BJ (cell line): ENCODE measurements at regions not wholly inside any gene's neighbourhood (a gene's known extent, or its start where the extent isn't known, plus 50 kb on each side); places are given as distances from the start of the nearest gene placed in this dataset.

ENCODE experiments used
- CTCF ChIA-PET: fragments of 350-600 bp; formaldehyde crosslinking; extraction: SDS; loops from one replicate; lab custom pipeline; 2021; ENCODE audit warnings: antibody characterized with exemption, inconsistent platforms; lab: Yijun Ruan, JAX
- POLR2A ChIA-PET: fragments of 300-600 bp; sonication (Branson Sonifier 250); formaldehyde crosslinking; extraction: SDS; loops from one replicate; lab custom pipeline; 2021; ENCODE audit warnings: antibody characterized with exemption; lab: Charles Lee
- DNase-seq: peaks from one replicate; pipeline ENCODE4 v3.0.0-alpha.2; 2011; ENCODE audit warnings: low read depth
- H3K27me3 ChIP-seq: 2 replicates; pipeline ENCODE4 v1.6.0; 2011; ENCODE audit warnings: low read length; ENCODE audit not compliant: control insufficient read depth, insufficient read depth
- H3K36me3 ChIP-seq: 2 replicates; pipeline ENCODE4 v1.5.1; 2011; ENCODE audit warnings: low read length; ENCODE audit not compliant: control insufficient read depth, insufficient read depth
- H3K4me3 ChIP-seq: 2 replicates; pipeline ENCODE4 v1.5.1; 2011; ENCODE audit warnings: low read depth, mild to moderate bottlenecking, control low read depth, low read length
- CTCF ChIP-seq: IDR thresholded peaks from 2 replicates; pipeline ENCODE4 v1.5.1; 2011; ENCODE audit warnings: low read depth, mild to moderate bottlenecking, control low read depth, inconsistent platforms, low read length, moderate library complexity; ENCODE audit not compliant: insufficient read depth

- H3K4me3 ChIP-seq, result peak overlapping the region; percentile 58
- ChIA-PET POLR2A (interaction anchor here (0.5 to 0.6 kb wide), 2 partner anchors 10 to 20 kb away, joined by 3 read pairs; a partner anchor contains a TSS), CTCF (interaction anchor here (0.6 to 0.9 kb wide), 3 partner anchors 8 to 43 kb away, joined by 3 to 5 read pairs (median 3); a partner anchor contains a TSS)
- no peak for TF ChIP-seq CTCF
- no peak for DNase-seq
- H3K36me3 ChIP-seq, result no peaks in the 10 kb centered on the region
- H3K27me3 ChIP-seq, result no peaks in the 10 kb centered on the region
Measured at GRCh38 chr6:26241033-26241895, 123.7 kb upstream of the BTN3A2 start.

- POLR2A ChIA-PET, result no interaction called here
- Histone ChIP-seq H3K4me3 (no peak overlapping the region), H3K36me3 (no peaks in the 10 kb centered on the region), H3K27me3 (no peaks in the 10 kb centered on the region)
- no peak for TF ChIP-seq CTCF
- DNase-seq, result no peak
- CTCF ChIA-PET, result no interaction called here
Measured at GRCh38 chr6:26243132-26243531, 121.9 kb upstream of the BTN3A2 start.

- H3K36me3 ChIP-seq, result no peaks in the 10 kb centered on the region
- ChIA-PET CTCF (interaction anchor here (1.0 kb wide), 1 partner anchor 9 kb away, joined by 5 read pairs; a partner anchor contains a TSS), POLR2A (no interaction called here)
- no peak for DNase-seq
- H3K27me3 ChIP-seq, result no peaks in the 10 kb centered on the region
- TF ChIP-seq CTCF, result no peak
- no peak overlapping the region for H3K4me3 ChIP-seq
Measured at GRCh38 chr6:26243752-26244151, 121.2 kb upstream of the BTN3A2 start.

DNA sequence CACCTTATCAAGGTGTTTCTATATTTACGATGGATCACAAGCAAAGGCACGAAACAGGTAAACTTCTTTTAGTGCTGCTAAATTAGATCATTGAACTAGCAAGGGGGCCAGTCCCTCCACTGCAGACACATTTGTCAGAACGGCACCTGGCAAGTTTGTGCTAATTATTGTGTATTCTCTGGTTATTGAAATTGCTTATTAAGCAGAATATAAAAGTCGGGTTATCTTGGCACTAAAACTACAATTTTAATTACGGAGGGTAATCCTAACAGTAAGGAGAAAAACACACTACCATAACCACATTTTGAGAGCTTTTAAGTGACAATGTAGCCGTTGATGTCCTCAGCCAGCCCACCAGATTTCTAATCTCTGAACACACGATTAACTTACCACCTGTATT is 118.9 kb upstream of the BTN3A2 start:
- TF ChIP-seq CTCF, result no peak
- DNase-seq, result no peak
- H3K4me3 ChIP-seq, result no peak overlapping the region
- CTCF ChIA-PET, result no interaction called here
- H3K27me3 ChIP-seq, result no peaks in the 10 kb centered on the region
- POLR2A ChIA-PET, result no interaction called here
- no peaks in the 10 kb centered on the region for H3K36me3 ChIP-seq

DNA sequence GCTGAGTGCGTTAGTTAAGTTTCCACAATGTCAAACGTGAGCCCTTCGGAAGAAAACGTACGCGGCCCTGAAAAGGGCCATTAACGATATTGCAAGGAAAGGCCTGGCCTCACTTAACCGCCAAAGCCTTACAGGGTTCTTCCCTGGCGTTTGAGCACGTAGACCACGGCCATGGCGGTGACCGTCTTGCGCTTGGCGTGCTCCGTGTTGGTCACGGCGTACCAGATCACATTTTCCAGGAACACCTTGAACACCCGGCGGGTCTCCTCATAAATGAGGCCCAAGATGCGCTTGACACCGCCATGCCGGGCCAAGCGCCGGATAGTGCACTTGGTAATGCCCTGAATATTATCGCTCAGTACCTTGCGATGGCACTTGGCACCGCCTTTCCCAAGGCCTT is 118.4 kb upstream of the BTN3A2 start:
- ChIA-PET POLR2A (no interaction called here), CTCF (no interaction called here)
- no peak overlapping the region for H3K4me3 ChIP-seq
- no peak for TF ChIP-seq CTCF
- no peaks in the 10 kb centered on the region for H3K36me3 ChIP-seq
- no peak for DNase-seq
- no peaks in the 10 kb centered on the region for H3K27me3 ChIP-seq
